K562 (cell line): ENCODE measurements at regions not wholly inside any gene's neighbourhood (a gene's known extent, or its start where the extent isn't known, plus 50 kb on each side); places are given as distances from the start of the nearest gene placed in this dataset.

Experiments used
- BRF1 ChIP-seq: IDR thresholded peaks from 3 replicates; pipeline ENCODE4 v1.6.1; 2011; ENCODE audit warnings: borderline replicate concordance, mild to moderate bottlenecking; ENCODE audit not compliant: insufficient read length; ENCODE audit errors: extremely low read depth
- HLTF ChIP-seq: fragments of 450-650 bp; IDR thresholded peaks from 2 replicates; pipeline ENCODE4 v1.6.1; 2016
- JUND ChIP-seq, 2 experiments: IDR thresholded peaks; 2 replicates in 1 of 2; 3 replicates in 1 of 2; pipeline ENCODE4 v1.6.1; 2011; ENCODE audit warnings: borderline replicate concordance in 2 of 2, low read depth in 2 of 2, low read length in 2 of 2, improper control_type of control experiment in 1 of 2, missing biosample characterization in 1 of 2, missing genetic modification characterization in 1 of 2, missing genetic modification reagents in 1 of 2
- MAFF ChIP-seq: IDR thresholded peaks from 2 replicates; pipeline ENCODE4 v1.6.1; 2012; ENCODE audit warnings: low read length, improper control_type of control experiment
- MXI1 ChIP-seq: IDR thresholded peaks from 2 replicates; pipeline ENCODE4 v1.6.1; 2011; ENCODE audit warnings: low read depth, mild to moderate bottlenecking, improper control_type of control experiment, low read length
- NR3C1 ChIP-seq: sonication (generic); formaldehyde crosslinking; IDR thresholded peaks from 2 replicates; pipeline ENCODE4 v1.8.1; 2022; ENCODE audit warnings: missing genetic modification reagents
- PHF20 ChIP-seq: fragments of 450-650 bp; IDR thresholded peaks from 2 replicates; pipeline ENCODE4 v1.6.1; 2018; ENCODE audit not compliant: partially characterized antibody
- PPARD ChIP-seq: fragments of 250-450 bp; sonication (Bioruptor Pico); IDR thresholded peaks from 2 replicates; pipeline ENCODE4 v1.8.0; 2022; ENCODE audit warnings: inconsistent platforms, mild to moderate bottlenecking, moderate library complexity
- TRIM24 ChIP-seq, 2 experiments: fragments of 450-650 bp; IDR thresholded peaks; 2 replicates each; pipeline ENCODE4 v1.6.1; 2016
- ZNF3 ChIP-seq: fragments of 250-450 bp; sonication (Bioruptor Pico); IDR thresholded peaks from 2 replicates; pipeline ENCODE4 v1.5.0; 2021; ENCODE audit warnings: mild to moderate bottlenecking, moderate library complexity
- ZNF316 ChIP-seq: fragments of 450-650 bp; IDR thresholded peaks from 2 replicates; pipeline ENCODE4 v1.6.1; 2016
- TF ChIP-seq, protein P1 (sequence below): fragments of 250-450 bp; sonication (Bioruptor Pico); IDR thresholded peaks from 2 replicates; pipeline ENCODE4 v1.5.0; 2021
- TF ChIP-seq, protein P2 (sequence below), 2 experiments: fragments of 250-450 bp in 1 of 2; fragments of 450-650 bp in 1 of 2; sonication (Bioruptor Pico) in 1 of 2; IDR thresholded peaks; 2 replicates each; pipeline versions ENCODE4 v1.6.1 to v1.8.0; 2016 to 2021; ENCODE audit warnings: mild to moderate bottlenecking in 2 of 2, moderate library complexity in 2 of 2, missing compliant biosample characterization in 1 of 2, missing genetic modification characterization in 1 of 2
- TF ChIP-seq, protein P3 (sequence below): fragments of 450-650 bp; IDR thresholded peaks from 2 replicates; pipeline ENCODE4 v1.6.1; 2016; ENCODE audit warnings: missing biosample characterization, missing genetic modification characterization
- TF ChIP-seq, protein P4 (sequence below): fragments of 450-650 bp; IDR thresholded peaks from 2 replicates; pipeline ENCODE4 v1.6.1; 2016
- TF ChIP-seq, protein P5 (sequence below): fragments of 450-650 bp; IDR thresholded peaks from 2 replicates; pipeline ENCODE4 v1.6.1; 2016; ENCODE audit warnings: antibody characterized with exemption
- TF ChIP-seq, protein P6 (sequence below): fragments of 250-450 bp; sonication (Bioruptor Pico); IDR thresholded peaks from 2 replicates; pipeline ENCODE4 v1.8.0; 2022; ENCODE audit warnings: inconsistent platforms
- TF ChIP-seq, protein P7 (sequence below): fragments of 450-650 bp; IDR thresholded peaks from 2 replicates; pipeline ENCODE4 v1.6.1; 2018; ENCODE audit not compliant: partially characterized antibody

DNA sequence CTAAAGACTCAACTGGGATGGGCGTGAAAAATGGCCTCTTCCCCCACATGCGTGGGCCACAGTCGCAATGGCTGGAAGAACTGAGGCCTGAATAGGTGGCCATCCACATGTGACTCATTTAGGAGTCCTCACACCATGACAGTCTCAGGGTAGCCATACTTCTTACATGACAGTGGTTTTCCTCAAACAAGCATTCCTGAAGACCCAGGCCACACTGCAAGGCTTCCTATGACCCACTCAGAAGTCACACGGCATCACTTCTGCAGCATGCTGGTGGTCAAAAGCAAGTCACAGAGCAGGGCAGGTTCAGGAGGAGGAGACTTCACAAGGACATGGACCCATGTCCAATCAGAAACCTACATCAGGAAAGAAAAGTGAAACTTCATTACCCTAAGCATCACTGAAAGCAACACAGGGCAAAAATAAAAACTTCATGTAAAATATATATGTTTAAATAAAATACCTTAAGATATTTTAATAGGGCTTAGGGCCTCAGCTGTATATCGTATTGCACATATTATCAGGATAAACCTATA is 257.1 kb downstream of the OPA1 start (continued):
- TF ChIP-seq MAFF: no peak
- TF ChIP-seq, protein P1, sequence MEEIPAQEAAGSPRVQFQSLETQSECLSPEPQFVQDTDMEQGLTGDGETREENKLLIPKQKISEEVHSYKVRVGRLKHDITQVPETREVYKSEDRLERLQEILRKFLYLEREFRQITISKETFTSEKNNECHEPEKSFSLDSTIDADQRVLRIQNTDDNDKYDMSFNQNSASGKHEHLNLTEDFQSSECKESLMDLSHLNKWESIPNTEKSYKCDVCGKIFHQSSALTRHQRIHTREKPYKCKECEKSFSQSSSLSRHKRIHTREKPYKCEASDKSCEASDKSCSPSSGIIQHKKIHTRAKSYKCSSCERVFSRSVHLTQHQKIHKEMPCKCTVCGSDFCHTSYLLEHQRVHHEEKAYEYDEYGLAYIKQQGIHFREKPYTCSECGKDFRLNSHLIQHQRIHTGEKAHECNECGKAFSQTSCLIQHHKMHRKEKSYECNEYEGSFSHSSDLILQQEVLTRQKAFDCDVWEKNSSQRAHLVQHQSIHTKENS: no peak
- no peak for TF ChIP-seq BRF1
- no peak for TF ChIP-seq MXI1
- no peak for TF ChIP-seq PPARD (CRISPR knock-in tag)
- TF ChIP-seq, protein P2, sequence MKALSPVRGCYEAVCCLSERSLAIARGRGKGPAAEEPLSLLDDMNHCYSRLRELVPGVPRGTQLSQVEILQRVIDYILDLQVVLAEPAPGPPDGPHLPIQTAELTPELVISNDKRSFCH (CRISPR knock-in tag; IDR thresholded peaks at IDR 0.05): no peak
- TF ChIP-seq, protein P2 (tag; IDR thresholded peaks at IDR 0.05): 0 out of 2 replicates have a peak, but pooled peaks have one; percentile 24
- TF ChIP-seq, protein P3, sequence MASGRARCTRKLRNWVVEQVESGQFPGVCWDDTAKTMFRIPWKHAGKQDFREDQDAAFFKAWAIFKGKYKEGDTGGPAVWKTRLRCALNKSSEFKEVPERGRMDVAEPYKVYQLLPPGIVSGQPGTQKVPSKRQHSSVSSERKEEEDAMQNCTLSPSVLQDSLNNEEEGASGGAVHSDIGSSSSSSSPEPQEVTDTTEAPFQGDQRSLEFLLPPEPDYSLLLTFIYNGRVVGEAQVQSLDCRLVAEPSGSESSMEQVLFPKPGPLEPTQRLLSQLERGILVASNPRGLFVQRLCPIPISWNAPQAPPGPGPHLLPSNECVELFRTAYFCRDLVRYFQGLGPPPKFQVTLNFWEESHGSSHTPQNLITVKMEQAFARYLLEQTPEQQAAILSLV (tag): no peak
- TF ChIP-seq PHF20: no peak
- no peak for TF ChIP-seq ZNF3 (CRISPR knock-in tag)
- no peak for TF ChIP-seq TRIM24 (IDR thresholded peaks at IDR 0.05)
- no peak for TF ChIP-seq NR3C1 (CRISPR knock-in tag)
- TF ChIP-seq, protein P4, sequence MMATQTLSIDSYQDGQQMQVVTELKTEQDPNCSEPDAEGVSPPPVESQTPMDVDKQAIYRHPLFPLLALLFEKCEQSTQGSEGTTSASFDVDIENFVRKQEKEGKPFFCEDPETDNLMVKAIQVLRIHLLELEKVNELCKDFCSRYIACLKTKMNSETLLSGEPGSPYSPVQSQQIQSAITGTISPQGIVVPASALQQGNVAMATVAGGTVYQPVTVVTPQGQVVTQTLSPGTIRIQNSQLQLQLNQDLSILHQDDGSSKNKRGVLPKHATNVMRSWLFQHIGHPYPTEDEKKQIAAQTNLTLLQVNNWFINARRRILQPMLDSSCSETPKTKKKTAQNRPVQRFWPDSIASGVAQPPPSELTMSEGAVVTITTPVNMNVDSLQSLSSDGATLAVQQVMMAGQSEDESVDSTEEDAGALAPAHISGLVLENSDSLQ: no peak
- no peak for TF ChIP-seq JUND (IDR thresholded peaks at IDR 0.05; ENCODE audit: borderline replicate concordance, low read depth, low read length)
- TF ChIP-seq JUND (tag; IDR thresholded peaks at IDR 0.05; ENCODE audit: borderline replicate concordance, low read depth, low read length): 0 out of 3 replicates have a peak, but pooled peaks have one; percentile 20
- TF ChIP-seq, protein P5, sequence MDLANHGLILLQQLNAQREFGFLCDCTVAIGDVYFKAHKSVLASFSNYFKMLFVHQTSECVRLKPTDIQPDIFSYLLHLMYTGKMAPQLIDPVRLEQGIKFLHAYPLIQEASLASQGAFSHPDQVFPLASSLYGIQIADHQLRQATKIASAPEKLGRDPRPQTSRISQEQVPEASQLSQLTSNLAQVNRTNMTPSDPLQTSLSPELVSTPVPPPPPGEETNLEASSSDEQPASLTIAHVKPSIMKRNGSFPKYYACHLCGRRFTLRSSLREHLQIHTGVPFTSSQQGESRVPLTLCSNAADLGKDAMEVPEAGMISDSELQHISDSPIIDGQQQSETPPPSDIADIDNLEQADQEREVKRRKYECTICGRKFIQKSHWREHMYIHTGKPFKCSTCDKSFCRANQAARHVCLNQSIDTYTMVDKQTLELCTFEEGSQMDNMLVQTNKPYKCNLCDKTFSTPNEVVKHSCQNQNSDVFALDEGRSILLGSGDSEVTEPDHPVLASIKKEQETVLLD: no peak
- no peak for TF ChIP-seq HLTF
- TF ChIP-seq, protein P6, sequence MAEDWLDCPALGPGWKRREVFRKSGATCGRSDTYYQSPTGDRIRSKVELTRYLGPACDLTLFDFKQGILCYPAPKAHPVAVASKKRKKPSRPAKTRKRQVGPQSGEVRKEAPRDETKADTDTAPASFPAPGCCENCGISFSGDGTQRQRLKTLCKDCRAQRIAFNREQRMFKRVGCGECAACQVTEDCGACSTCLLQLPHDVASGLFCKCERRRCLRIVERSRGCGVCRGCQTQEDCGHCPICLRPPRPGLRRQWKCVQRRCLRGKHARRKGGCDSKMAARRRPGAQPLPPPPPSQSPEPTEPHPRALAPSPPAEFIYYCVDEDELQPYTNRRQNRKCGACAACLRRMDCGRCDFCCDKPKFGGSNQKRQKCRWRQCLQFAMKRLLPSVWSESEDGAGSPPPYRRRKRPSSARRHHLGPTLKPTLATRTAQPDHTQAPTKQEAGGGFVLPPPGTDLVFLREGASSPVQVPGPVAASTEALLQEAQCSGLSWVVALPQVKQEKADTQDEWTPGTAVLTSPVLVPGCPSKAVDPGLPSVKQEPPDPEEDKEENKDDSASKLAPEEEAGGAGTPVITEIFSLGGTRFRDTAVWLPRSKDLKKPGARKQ: no peak
- TF ChIP-seq ZNF316: no peak
- TF ChIP-seq, protein P7, sequence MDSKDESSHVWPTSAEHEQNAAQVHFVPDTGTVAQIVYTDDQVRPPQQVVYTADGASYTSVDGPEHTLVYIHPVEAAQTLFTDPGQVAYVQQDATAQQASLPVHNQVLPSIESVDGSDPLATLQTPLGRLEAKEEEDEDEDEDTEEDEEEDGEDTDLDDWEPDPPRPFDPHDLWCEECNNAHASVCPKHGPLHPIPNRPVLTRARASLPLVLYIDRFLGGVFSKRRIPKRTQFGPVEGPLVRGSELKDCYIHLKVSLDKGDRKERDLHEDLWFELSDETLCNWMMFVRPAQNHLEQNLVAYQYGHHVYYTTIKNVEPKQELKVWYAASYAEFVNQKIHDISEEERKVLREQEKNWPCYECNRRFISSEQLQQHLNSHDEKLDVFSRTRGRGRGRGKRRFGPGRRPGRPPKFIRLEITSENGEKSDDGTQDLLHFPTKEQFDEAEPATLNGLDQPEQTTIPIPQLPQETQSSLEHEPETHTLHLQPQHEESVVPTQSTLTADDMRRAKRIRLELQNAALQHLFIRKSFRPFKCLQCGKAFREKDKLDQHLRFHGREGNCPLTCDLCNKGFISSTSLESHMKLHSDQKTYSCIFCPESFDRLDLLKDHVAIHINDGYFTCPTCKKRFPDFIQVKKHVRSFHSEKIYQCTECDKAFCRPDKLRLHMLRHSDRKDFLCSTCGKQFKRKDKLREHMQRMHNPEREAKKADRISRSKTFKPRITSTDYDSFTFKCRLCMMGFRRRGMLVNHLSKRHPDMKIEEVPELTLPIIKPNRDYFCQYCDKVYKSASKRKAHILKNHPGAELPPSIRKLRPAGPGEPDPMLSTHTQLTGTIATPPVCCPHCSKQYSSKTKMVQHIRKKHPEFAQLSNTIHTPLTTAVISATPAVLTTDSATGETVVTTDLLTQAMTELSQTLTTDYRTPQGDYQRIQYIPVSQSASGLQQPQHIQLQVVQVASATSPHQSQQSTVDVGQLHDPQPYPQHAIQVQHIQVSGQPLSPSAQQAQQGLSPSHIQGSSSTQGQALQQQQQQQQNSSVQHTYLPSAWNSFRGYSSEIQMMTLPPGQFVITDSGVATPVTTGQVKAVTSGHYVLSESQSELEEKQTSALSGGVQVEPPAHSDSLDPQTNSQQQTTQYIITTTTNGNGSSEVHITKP: no peak
